ENCODE measurements at regions not wholly inside any gene's neighbourhood (a gene's known extent, or its start where the extent isn't known, plus 50 kb on each side); places are given as distances from the start of the nearest gene placed in this dataset.
"Not testable (repeated sequence)": the region's sequence is repeated elsewhere in the genome, so short reads cannot be mapped to it uniquely, and the experiment has no call there.

GRCh38 chr18:14978962-14979535, 231.1 kb downstream of the ANKRD30B start:
- ATAC-seq (ENCODE audit: low read depth) (no peak), DNase-seq (ENCODE audit: low spot score) (no peak)
- H3K4me3 ChIP-seq (ENCODE audit: severe bottlenecking): no peak overlapping the region
- H3K27ac ChIP-seq (ENCODE audit: poor library complexity, severe bottlenecking): no peak overlapping the region
- peak; percentile 27 for TF ChIP-seq CTCF (IDR thresholded peaks at IDR 0.05; ENCODE audit: poor library complexity, severe bottlenecking)
- H3K9me3 ChIP-seq (ENCODE audit: severe bottlenecking): no peaks in the 10 kb centered on the region
- H3K36me3 ChIP-seq (ENCODE audit: low read depth): no peaks in the 10 kb centered on the region
- H3K4me1 ChIP-seq (ENCODE audit: insufficient read depth, poor library complexity, severe bottlenecking): no peaks in the 10 kb centered on the region
- H3K27me3 ChIP-seq (ENCODE audit: insufficient read depth, poor library complexity, severe bottlenecking): no peaks in the 10 kb centered on the region

- no peak; the same call in 2 of the 3 replicates for ATAC-seq (ENCODE audit: low read depth)
- Histone ChIP-seq H3K4me3 (ENCODE audit: severe bottlenecking) (no peak overlapping the region), H3K36me3 (ENCODE audit: low read depth) (no peaks in the 10 kb centered on the region), H3K4me1 (ENCODE audit: insufficient read depth, poor library complexity, severe bottlenecking) (no peaks in the 10 kb centered on the region), H3K27me3 (ENCODE audit: insufficient read depth, poor library complexity, severe bottlenecking) (no peaks in the 10 kb centered on the region), H3K27ac (ENCODE audit: poor library complexity, severe bottlenecking) (no peak overlapping the region), H3K9me3 (ENCODE audit: severe bottlenecking) (no peaks in the 10 kb centered on the region)
- DNase-seq (ENCODE audit: low spot score): no peak
- TF ChIP-seq CTCF (IDR thresholded peaks at IDR 0.05; ENCODE audit: poor library complexity, severe bottlenecking): no peak
Observed at GRCh38 chr18:14979875-14980274, 231.9 kb downstream of the ANKRD30B start.

DNA sequence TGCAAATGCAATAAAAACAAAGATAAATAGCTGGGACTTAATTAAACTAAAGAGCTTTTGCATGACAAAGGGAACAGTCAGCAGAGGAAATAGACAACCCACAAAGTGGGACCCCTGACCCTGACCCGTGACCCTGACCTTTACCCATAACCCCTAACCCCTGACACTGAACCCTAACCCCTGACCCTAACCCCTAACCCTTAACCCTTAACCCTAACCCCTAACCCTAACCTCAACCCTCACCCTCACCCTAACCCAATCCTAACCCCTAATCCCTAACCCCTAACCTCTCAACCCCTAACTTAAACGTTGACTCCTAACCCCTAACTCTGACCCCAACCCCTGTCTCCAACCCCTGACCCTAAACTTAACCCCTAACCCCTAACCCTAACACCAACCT, 236.6 kb downstream of the ANKRD30B start:
- not testable (repeated sequence) for H3K4me3 ChIP-seq (ENCODE audit: severe bottlenecking); H3K4me1 ChIP-seq (ENCODE audit: insufficient read depth, poor library complexity, severe bottlenecking); H3K27ac ChIP-seq (ENCODE audit: poor library complexity, severe bottlenecking); DNase-seq (ENCODE audit: low spot score); H3K9me3 ChIP-seq (ENCODE audit: severe bottlenecking); ATAC-seq (ENCODE audit: low read depth); H3K36me3 ChIP-seq (ENCODE audit: low read depth); H3K27me3 ChIP-seq (ENCODE audit: insufficient read depth, poor library complexity, severe bottlenecking)

GRCh38 chr18:14985291-14986013, 237.5 kb downstream of the ANKRD30B start:
- not testable (repeated sequence) for H3K4me1 ChIP-seq (ENCODE audit: insufficient read depth, poor library complexity, severe bottlenecking); H3K27ac ChIP-seq (ENCODE audit: poor library complexity, severe bottlenecking); ATAC-seq (ENCODE audit: low read depth); H3K36me3 ChIP-seq (ENCODE audit: low read depth); DNase-seq (ENCODE audit: low spot score); H3K27me3 ChIP-seq (ENCODE audit: insufficient read depth, poor library complexity, severe bottlenecking); H3K9me3 ChIP-seq (ENCODE audit: severe bottlenecking); H3K4me3 ChIP-seq (ENCODE audit: severe bottlenecking)

- H3K27me3 ChIP-seq (ENCODE audit: insufficient read depth, poor library complexity, severe bottlenecking); H3K4me3 ChIP-seq (ENCODE audit: severe bottlenecking); H3K4me1 ChIP-seq (ENCODE audit: insufficient read depth, poor library complexity, severe bottlenecking); ATAC-seq (ENCODE audit: low read depth); H3K27ac ChIP-seq (ENCODE audit: poor library complexity, severe bottlenecking); H3K36me3 ChIP-seq (ENCODE audit: low read depth); H3K9me3 ChIP-seq (ENCODE audit: severe bottlenecking); DNase-seq (ENCODE audit: low spot score): not testable (repeated sequence)
Observed at GRCh38 chr18:14987377-14987776, 239.4 kb downstream of the ANKRD30B start.

GRCh38 chr18:14987960-14988710, 240.2 kb downstream of the ANKRD30B start:
- not testable (repeated sequence) for ATAC-seq (ENCODE audit: low read depth); H3K27ac ChIP-seq (ENCODE audit: poor library complexity, severe bottlenecking); DNase-seq (ENCODE audit: low spot score); H3K4me3 ChIP-seq (ENCODE audit: severe bottlenecking); H3K9me3 ChIP-seq (ENCODE audit: severe bottlenecking); H3K27me3 ChIP-seq (ENCODE audit: insufficient read depth, poor library complexity, severe bottlenecking); H3K4me1 ChIP-seq (ENCODE audit: insufficient read depth, poor library complexity, severe bottlenecking); H3K36me3 ChIP-seq (ENCODE audit: low read depth)

- not testable (repeated sequence) for DNase-seq (ENCODE audit: low spot score); H3K9me3 ChIP-seq (ENCODE audit: severe bottlenecking); H3K36me3 ChIP-seq (ENCODE audit: low read depth); H3K4me3 ChIP-seq (ENCODE audit: severe bottlenecking); ATAC-seq (ENCODE audit: low read depth); H3K4me1 ChIP-seq (ENCODE audit: insufficient read depth, poor library complexity, severe bottlenecking); H3K27ac ChIP-seq (ENCODE audit: poor library complexity, severe bottlenecking); H3K27me3 ChIP-seq (ENCODE audit: insufficient read depth, poor library complexity, severe bottlenecking)
Observed at GRCh38 chr18:14989569-14989968, 241.6 kb downstream of the ANKRD30B start.

DNA sequence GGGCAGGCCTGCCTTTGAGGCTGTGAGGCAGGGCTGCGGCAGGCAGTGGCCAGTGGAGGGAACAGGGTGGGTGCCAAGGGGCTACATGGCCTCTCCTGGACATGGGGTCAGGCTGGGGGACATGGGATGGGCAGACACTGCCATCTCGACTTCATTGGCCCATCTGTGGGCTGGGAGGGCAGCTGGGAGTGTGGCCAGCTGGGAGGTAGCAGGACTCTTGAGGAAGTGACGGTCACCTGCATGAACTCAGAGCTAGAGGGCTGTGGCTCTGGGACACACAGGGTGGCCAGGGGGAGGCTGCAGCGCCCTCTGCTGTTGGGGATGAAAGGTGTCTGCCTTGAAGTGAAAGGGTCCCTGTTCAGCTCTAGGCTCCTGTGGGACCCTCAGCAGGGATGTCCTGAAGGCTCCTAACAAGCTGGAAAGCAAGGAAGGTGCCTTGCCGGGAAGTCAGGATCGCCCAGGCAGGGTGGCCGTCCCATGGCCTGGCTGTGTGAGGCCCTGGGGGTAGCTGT, 244.0 kb downstream of the ANKRD30B start:
- H3K27me3 ChIP-seq (ENCODE audit: insufficient read depth, poor library complexity, severe bottlenecking); H3K9me3 ChIP-seq (ENCODE audit: severe bottlenecking); H3K4me1 ChIP-seq (ENCODE audit: insufficient read depth, poor library complexity, severe bottlenecking); H3K36me3 ChIP-seq (ENCODE audit: low read depth); DNase-seq (ENCODE audit: low spot score); H3K4me3 ChIP-seq (ENCODE audit: severe bottlenecking); H3K27ac ChIP-seq (ENCODE audit: poor library complexity, severe bottlenecking); ATAC-seq (ENCODE audit: low read depth): not testable (repeated sequence)

DNA sequence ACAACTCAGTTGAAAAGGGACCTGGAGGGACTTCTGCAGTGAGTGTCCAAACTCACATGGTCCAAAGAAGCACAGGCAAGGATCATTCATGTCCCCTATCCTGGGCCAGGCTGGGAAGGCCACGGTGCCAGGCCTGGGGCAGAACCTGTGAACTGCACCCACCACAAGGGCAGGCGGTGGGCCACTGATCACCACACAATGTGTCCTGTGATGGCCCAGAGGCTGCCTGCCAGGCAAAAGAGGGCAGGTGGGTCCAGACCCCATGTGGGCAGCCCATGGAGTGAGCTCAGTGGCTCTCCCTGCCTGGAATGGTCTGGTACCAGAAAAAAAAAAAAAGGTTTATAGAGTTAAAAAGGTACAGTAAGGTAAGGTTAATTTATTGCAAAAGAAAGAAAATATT, 244.8 kb downstream of the ANKRD30B start:
- not testable (repeated sequence) for H3K36me3 ChIP-seq (ENCODE audit: low read depth); H3K9me3 ChIP-seq (ENCODE audit: severe bottlenecking); H3K27ac ChIP-seq (ENCODE audit: poor library complexity, severe bottlenecking); H3K27me3 ChIP-seq (ENCODE audit: insufficient read depth, poor library complexity, severe bottlenecking); H3K4me3 ChIP-seq (ENCODE audit: severe bottlenecking); DNase-seq (ENCODE audit: low spot score); H3K4me1 ChIP-seq (ENCODE audit: insufficient read depth, poor library complexity, severe bottlenecking); ATAC-seq (ENCODE audit: low read depth)

Measured in RWPE2 (cell line).